K562 (cell line): ENCODE measurements at regions not wholly inside any gene's neighbourhood (a gene's known extent, or its start where the extent isn't known, plus 50 kb on each side); places are given as distances from the start of the nearest gene placed in this dataset.

Experiments
- ATAC-seq: fragments of 200-7000 bp; cut with Tn5 transposase; 3 replicates; pipeline ENCODE4 v1.9.1; 2020; ENCODE audit warnings: moderate library complexity
- BruUV-seq: library from RNA; stranded (reverse); fragments of 400-500 nt; replicated peaks from 2 replicates; lab custom pipeline; 2021; lab: Mats Ljungman, UMichigan
- CTCF ChIA-PET: fragments of 300-600 bp; formaldehyde crosslinking; extraction: SDS; loops from one replicate; lab custom pipeline; 2021; ENCODE audit warnings: low intra/inter-chr PET ratio; lab: Yijun Ruan, JAX
- POLR2A ChIA-PET: fragments of 300-600, 350-650 bp; sonication (Branson Sonifier 250); formaldehyde crosslinking; extraction: SDS; loops from one replicate; lab custom pipeline; 2021; ENCODE audit warnings: antibody characterized with exemption, inconsistent platforms; lab: Yijun Ruan, JAX
- DNase-seq, 4 experiments: peaks; one replicate each; pipeline versions ENCODE4 v3.0.0 to v3.0.0-alpha.2; 2011 to 2018; ENCODE audit warnings: low spot score in 3 of 4, mixed read lengths in 3 of 4; ENCODE audit errors: extremely low read depth in 1 of 4
- FAIRE-seq: peaks from 2 replicates; lab custom pipeline; 2011; peaks lifted over from hg19 to GRCh38; lab: Jason Lieb, UNC
- H2AFZ ChIP-seq: 2 replicates; pipeline ENCODE4 v1.6.0; 2011; ENCODE audit warnings: low read depth, low read length, control low read depth, inconsistent platforms
- H3K27ac ChIP-seq: fragments of 200-600 bp; 3 replicates; pipeline ENCODE4 v1.8.0; 2011; ENCODE audit warnings: low read depth, mild to moderate bottlenecking, control low read depth, inconsistent platforms, low read length, moderate library complexity, mixed read lengths; ENCODE audit errors: extremely low read depth
- H3K27me3 ChIP-seq, 2 experiments: fragments of 300-600 bp in 1 of 2; 2 replicates in 1 of 2; 3 replicates in 1 of 2; pipeline versions ENCODE4 v1.6.0 to v1.8.0; 2011; ENCODE audit warnings: inconsistent platforms in 2 of 2, low read length in 2 of 2, mild to moderate bottlenecking in 1 of 2, mixed read lengths in 1 of 2, moderate library complexity in 1 of 2; ENCODE audit not compliant: control insufficient read depth in 2 of 2, insufficient read depth in 2 of 2
- H3K36me3 ChIP-seq: fragments of 300-600 bp; 3 replicates; pipeline ENCODE4 v1.8.0; 2011; ENCODE audit warnings: mild to moderate bottlenecking, low read length, inconsistent platforms; ENCODE audit not compliant: control insufficient read depth, insufficient read depth
- H3K4me1 ChIP-seq, 2 experiments: fragments of 200-600 bp in 1 of 2; replicated peaks in 1 of 2; 2 replicates in 1 of 2; 3 replicates in 1 of 2; pipeline versions ENCODE4 v1.5.1 to v1.8.0; 2011; ENCODE audit warnings: inconsistent platforms in 2 of 2, low read length in 2 of 2, mild to moderate bottlenecking in 1 of 2, mixed read lengths in 1 of 2, moderate library complexity in 1 of 2; ENCODE audit not compliant: control insufficient read depth in 2 of 2, insufficient read depth in 2 of 2
- H3K4me2 ChIP-seq: 2 replicates; pipeline ENCODE4 v1.6.1; 2011; ENCODE audit warnings: low read length, control low read depth, inconsistent platforms, mixed read lengths; ENCODE audit not compliant: insufficient read depth
- H3K4me3 ChIP-seq: fragments of 200-600 bp; sonication (generic), shearing (Covaris generic); 2 replicates; pipeline ENCODE4 v1.5.1; 2016; ENCODE audit warnings: control low read depth, inconsistent platforms
- H3K79me2 ChIP-seq: fragments of 200-600 bp; 3 replicates; pipeline ENCODE4 v1.8.0; 2011; ENCODE audit warnings: low read length, inconsistent platforms; ENCODE audit not compliant: control insufficient read depth, insufficient read depth
- H3K9ac ChIP-seq, 2 experiments: 2 replicates each; pipeline versions ENCODE4 v1.6.0 to v1.6.1; 2011; ENCODE audit warnings: low read depth in 2 of 2, low read length in 2 of 2, control low read depth in 1 of 2, inconsistent platforms in 1 of 2, mild to moderate bottlenecking in 1 of 2, mixed read lengths in 1 of 2; ENCODE audit not compliant: insufficient read depth in 1 of 2
- H3K9me1 ChIP-seq: one replicate; pipeline ENCODE4 v1.6.0; 2011; ENCODE audit warnings: inconsistent platforms, mild to moderate bottlenecking, low read length, moderate library complexity; ENCODE audit not compliant: control insufficient read depth, insufficient read depth
- H3K9me3 ChIP-seq: replicated peaks from 2 replicates; pipeline ENCODE4 v1.5.1; 2011; ENCODE audit warnings: low read depth, low read length, inconsistent platforms; ENCODE audit not compliant: control insufficient read depth, insufficient read depth
- H4K20me1 ChIP-seq: replicated peaks from 2 replicates; pipeline ENCODE4 v1.6.1; 2011; ENCODE audit warnings: low read length, inconsistent platforms, mixed read lengths; ENCODE audit not compliant: control insufficient read depth, insufficient read depth
- BHLHE40 ChIP-seq: IDR thresholded peaks from 2 replicates; pipeline ENCODE4 v1.6.1; 2011; ENCODE audit warnings: low read length, improper control_type of control experiment
- CBX5 ChIP-seq: IDR thresholded peaks from 2 replicates; pipeline ENCODE4 v1.6.1; 2014; ENCODE audit warnings: low read depth, borderline replicate concordance
- HNRNPLL ChIP-seq: fragments of 200-400 bp; formaldehyde crosslinking; IDR thresholded peaks from 2 replicates; pipeline ENCODE4 v1.6.1; 2017; ENCODE audit warnings: low read length, low read depth, mild to moderate bottlenecking; ENCODE audit not compliant: poor library complexity, severe bottlenecking
- MCM3 ChIP-seq: fragments of 450-650 bp; IDR thresholded peaks from 2 replicates; pipeline ENCODE4 v1.6.1; 2016
- MED1 ChIP-seq: sonication (generic); formaldehyde crosslinking; IDR thresholded peaks from 2 replicates; pipeline ENCODE4 v1.8.1; 2023; ENCODE audit warnings: missing genetic modification reagents, borderline replicate concordance
- NCOR1 ChIP-seq: fragments of 450-650 bp; IDR thresholded peaks from 2 replicates; pipeline ENCODE4 v1.6.1; 2016; ENCODE audit warnings: mild to moderate bottlenecking, moderate library complexity
- PHF8 ChIP-seq: fragments of 200-600 bp; sonication (generic); IDR thresholded peaks from 2 replicates; pipeline ENCODE4 v1.6.1; 2012; ENCODE audit warnings: mixed run types, mild to moderate bottlenecking, inconsistent platforms, low read length, moderate library complexity, borderline replicate concordance
- SRSF3 ChIP-seq: fragments of 200-400 bp; formaldehyde crosslinking; IDR thresholded peaks from 2 replicates; pipeline ENCODE4 v1.6.1; 2016; ENCODE audit warnings: mild to moderate bottlenecking, low read length, moderate library complexity; ENCODE audit not compliant: insufficient read depth
- U2AF1 ChIP-seq: fragments of 200-400 bp; formaldehyde crosslinking; optimal IDR thresholded peaks from 2 replicates; pipeline ENCODE3; 2017; ENCODE audit warnings: mild to moderate bottlenecking, low read depth, low read length, moderate library complexity
- ZNF197 ChIP-seq: fragments of 200-800 bp; sonication (Bioruptor generic); IDR thresholded peaks from 2 replicates; pipeline ENCODE4 v1.6.1; 2016; ENCODE audit warnings: low read depth, missing genetic modification characterization, missing compliant biosample characterization
- ZNF766 ChIP-seq: fragments of 200-800 bp; sonication (Bioruptor generic); conservative IDR thresholded peaks from 2 replicates; pipeline ENCODE4 v1.6.1; 2016; ENCODE audit warnings: missing genetic modification characterization, missing compliant biosample characterization
- WGBS: fragments of 100-300 bp; shearing (Covaris generic); methylation state at CpG from one replicate; pipeline ENCODE4 v1.1.6; 2016; ENCODE audit warnings: low coverage, mixed read lengths; ENCODE audit not compliant: insufficient coverage; ENCODE audit errors: missing lambda C conversion rate; 5-methylcytosine and 5-hydroxymethylcytosine counted together
- in situ Hi-C: fragments of 300-500 bp; cut with MboI; formaldehyde crosslinking; loops from 4 replicates; pipeline ENCODE4 v1.15.0; 2018; ENCODE audit warnings: inconsistent platforms, mixed read lengths
- intact Hi-C: fragments of 100-400 bp; cut with micrococcal nuclease; formaldehyde crosslinking; loops from 2 replicates; pipeline ENCODE4 v1.14.2; 2022
- TF ChIP-seq, protein P1 (sequence below): fragments of 450-650 bp; IDR thresholded peaks from 2 replicates; pipeline ENCODE4 v1.6.1; 2016; ENCODE audit warnings: missing biosample characterization, missing genetic modification characterization
- TF ChIP-seq, protein P2 (sequence below), 2 experiments: IDR thresholded peaks; 2 replicates each; pipeline ENCODE4 v1.6.1; 2012; ENCODE audit warnings: improper control_type of control experiment in 2 of 2, low read depth in 2 of 2, low read length in 2 of 2, borderline replicate concordance in 1 of 2
- TF ChIP-seq, protein P3 (sequence below): sonication (generic); formaldehyde crosslinking; IDR thresholded peaks from 2 replicates; pipeline ENCODE4 v1.8.0; 2023; ENCODE audit warnings: missing genetic modification reagents, mild to moderate bottlenecking, borderline replicate concordance

DNA sequence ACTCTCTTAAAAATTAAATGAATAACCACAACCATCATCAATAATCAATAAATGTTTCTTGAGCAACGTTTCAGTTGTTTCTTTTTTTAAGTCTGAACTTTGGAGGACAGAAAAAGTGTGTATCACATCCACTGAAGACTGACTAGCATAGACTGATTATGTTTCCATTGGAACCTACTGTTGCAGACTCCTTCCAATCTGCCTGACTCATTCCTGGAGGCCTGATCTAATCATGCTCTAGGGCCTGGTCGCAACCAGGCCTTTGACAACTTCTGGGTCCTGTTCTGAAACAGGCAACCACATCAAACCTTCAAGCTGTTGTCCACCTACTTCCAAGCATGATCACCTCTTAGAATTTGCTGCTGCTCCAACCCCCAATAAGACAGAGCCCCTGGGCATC, 109.2 kb upstream of the NUDT7 start (continued):
- TF ChIP-seq, protein P1, sequence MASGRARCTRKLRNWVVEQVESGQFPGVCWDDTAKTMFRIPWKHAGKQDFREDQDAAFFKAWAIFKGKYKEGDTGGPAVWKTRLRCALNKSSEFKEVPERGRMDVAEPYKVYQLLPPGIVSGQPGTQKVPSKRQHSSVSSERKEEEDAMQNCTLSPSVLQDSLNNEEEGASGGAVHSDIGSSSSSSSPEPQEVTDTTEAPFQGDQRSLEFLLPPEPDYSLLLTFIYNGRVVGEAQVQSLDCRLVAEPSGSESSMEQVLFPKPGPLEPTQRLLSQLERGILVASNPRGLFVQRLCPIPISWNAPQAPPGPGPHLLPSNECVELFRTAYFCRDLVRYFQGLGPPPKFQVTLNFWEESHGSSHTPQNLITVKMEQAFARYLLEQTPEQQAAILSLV, result no peak
- TF ChIP-seq U2AF1, result no peak
- no peak for TF ChIP-seq MCM3
- TF ChIP-seq, protein P2, sequence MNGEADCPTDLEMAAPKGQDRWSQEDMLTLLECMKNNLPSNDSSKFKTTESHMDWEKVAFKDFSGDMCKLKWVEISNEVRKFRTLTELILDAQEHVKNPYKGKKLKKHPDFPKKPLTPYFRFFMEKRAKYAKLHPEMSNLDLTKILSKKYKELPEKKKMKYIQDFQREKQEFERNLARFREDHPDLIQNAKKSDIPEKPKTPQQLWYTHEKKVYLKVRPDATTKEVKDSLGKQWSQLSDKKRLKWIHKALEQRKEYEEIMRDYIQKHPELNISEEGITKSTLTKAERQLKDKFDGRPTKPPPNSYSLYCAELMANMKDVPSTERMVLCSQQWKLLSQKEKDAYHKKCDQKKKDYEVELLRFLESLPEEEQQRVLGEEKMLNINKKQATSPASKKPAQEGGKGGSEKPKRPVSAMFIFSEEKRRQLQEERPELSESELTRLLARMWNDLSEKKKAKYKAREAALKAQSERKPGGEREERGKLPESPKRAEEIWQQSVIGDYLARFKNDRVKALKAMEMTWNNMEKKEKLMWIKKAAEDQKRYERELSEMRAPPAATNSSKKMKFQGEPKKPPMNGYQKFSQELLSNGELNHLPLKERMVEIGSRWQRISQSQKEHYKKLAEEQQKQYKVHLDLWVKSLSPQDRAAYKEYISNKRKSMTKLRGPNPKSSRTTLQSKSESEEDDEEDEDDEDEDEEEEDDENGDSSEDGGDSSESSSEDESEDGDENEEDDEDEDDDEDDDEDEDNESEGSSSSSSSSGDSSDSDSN (IDR thresholded peaks at IDR 0.05; ENCODE audit: borderline replicate concordance in 1 of 2, low read depth in 2 of 2, low read length in 2 of 2), result no peak
- no peak for TF ChIP-seq SRSF3
- no peak for TF ChIP-seq ZNF197
- no peak for TF ChIP-seq CBX5

DNA sequence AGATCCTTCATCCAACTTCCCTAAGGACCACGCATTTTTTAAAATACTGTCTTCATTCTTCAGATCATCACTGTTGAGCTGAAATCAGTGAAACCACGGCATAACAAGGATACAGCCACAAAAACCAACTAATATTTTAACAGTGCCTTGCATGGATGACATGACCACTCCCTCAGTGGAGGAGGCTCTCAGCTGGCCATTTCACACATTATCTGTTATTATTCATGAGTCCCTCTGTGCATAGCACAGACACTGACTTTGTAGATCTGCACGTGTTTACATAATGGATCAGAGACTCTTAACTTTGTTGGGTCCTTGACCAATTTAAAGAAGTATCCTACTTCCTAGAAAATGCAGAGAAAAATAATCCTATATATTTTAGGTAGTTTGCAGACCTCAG, 104.8 kb upstream of the NUDT7 start:
- in situ Hi-C loops, result no loop called here
- ChIA-PET POLR2A (no interaction called here), CTCF (no interaction called here)
- Histone ChIP-seq H3K9ac (no peak overlapping the region), H3K4me2 (no peak overlapping the region), H3K9me3 (no peaks in the 10 kb centered on the region), H3K4me3 (no peak overlapping the region), H3K36me3 (no peaks in the 10 kb centered on the region), H3K9me1 (no peaks in the 10 kb centered on the region), H3K27ac (no peak overlapping the region), H3K27me3 (no peaks in the 10 kb centered on the region), H3K4me1 (no peaks in the 10 kb centered on the region), H2AFZ (no peak overlapping the region), H4K20me1 (no peaks in the 10 kb centered on the region), H3K79me2 (no peaks in the 10 kb centered on the region)
- BruUV-seq, result no TSS peak
- ATAC-seq, result no peak
- no peak for DNase-seq
- WGBS, result 0% methylated on average over 3 of the region's 3 CpGs
- intact Hi-C loops, result no loop called here
- no peak for FAIRE-seq
- TF ChIP-seq, protein P3, sequence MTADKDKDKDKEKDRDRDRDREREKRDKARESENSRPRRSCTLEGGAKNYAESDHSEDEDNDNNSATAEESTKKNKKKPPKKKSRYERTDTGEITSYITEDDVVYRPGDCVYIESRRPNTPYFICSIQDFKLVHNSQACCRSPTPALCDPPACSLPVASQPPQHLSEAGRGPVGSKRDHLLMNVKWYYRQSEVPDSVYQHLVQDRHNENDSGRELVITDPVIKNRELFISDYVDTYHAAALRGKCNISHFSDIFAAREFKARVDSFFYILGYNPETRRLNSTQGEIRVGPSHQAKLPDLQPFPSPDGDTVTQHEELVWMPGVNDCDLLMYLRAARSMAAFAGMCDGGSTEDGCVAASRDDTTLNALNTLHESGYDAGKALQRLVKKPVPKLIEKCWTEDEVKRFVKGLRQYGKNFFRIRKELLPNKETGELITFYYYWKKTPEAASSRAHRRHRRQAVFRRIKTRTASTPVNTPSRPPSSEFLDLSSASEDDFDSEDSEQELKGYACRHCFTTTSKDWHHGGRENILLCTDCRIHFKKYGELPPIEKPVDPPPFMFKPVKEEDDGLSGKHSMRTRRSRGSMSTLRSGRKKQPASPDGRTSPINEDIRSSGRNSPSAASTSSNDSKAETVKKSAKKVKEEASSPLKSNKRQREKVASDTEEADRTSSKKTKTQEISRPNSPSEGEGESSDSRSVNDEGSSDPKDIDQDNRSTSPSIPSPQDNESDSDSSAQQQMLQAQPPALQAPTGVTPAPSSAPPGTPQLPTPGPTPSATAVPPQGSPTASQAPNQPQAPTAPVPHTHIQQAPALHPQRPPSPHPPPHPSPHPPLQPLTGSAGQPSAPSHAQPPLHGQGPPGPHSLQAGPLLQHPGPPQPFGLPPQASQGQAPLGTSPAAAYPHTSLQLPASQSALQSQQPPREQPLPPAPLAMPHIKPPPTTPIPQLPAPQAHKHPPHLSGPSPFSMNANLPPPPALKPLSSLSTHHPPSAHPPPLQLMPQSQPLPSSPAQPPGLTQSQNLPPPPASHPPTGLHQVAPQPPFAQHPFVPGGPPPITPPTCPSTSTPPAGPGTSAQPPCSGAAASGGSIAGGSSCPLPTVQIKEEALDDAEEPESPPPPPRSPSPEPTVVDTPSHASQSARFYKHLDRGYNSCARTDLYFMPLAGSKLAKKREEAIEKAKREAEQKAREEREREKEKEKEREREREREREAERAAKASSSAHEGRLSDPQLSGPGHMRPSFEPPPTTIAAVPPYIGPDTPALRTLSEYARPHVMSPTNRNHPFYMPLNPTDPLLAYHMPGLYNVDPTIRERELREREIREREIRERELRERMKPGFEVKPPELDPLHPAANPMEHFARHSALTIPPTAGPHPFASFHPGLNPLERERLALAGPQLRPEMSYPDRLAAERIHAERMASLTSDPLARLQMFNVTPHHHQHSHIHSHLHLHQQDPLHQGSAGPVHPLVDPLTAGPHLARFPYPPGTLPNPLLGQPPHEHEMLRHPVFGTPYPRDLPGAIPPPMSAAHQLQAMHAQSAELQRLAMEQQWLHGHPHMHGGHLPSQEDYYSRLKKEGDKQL, result no peak
- no peak for TF ChIP-seq BHLHE40
- no peak for TF ChIP-seq PHF8
- no peak for TF ChIP-seq ZNF766 (CRISPR knock-in tag)
- no peak for TF ChIP-seq NCOR1
- no peak for TF ChIP-seq MED1 (CRISPR knock-in tag)
- TF ChIP-seq HNRNPLL, result no peak
